ENCODE measurements at regions not wholly inside any gene's neighbourhood (a gene's known extent, or its start where the extent isn't known, plus 50 kb on each side); places are given as distances from the start of the nearest gene placed in this dataset.

DNA sequence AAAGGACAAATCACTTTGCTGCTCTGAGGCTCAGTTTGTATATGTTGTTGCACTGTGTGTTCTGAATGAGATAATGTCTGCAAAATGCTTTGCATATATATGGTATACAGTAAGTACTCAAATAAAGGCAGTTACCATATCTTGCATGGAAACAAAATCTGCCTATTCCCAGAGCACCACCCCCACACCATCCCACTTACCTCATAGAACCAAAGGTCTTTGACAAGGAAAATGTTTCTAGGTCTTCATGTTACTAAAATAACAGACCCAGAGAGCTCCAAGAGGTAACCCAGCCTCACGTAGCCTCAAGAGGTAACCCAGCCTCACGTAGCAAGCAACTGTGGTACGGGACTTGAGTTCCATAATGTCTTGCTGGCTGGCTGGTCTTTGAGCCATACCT, 71.6 kb upstream of the CMKLR1 start:
- no peak for TF ChIP-seq ZNF70 (CRISPR knock-in tag; IDR thresholded peaks at IDR 0.05)
- TF ChIP-seq, protein P1, sequence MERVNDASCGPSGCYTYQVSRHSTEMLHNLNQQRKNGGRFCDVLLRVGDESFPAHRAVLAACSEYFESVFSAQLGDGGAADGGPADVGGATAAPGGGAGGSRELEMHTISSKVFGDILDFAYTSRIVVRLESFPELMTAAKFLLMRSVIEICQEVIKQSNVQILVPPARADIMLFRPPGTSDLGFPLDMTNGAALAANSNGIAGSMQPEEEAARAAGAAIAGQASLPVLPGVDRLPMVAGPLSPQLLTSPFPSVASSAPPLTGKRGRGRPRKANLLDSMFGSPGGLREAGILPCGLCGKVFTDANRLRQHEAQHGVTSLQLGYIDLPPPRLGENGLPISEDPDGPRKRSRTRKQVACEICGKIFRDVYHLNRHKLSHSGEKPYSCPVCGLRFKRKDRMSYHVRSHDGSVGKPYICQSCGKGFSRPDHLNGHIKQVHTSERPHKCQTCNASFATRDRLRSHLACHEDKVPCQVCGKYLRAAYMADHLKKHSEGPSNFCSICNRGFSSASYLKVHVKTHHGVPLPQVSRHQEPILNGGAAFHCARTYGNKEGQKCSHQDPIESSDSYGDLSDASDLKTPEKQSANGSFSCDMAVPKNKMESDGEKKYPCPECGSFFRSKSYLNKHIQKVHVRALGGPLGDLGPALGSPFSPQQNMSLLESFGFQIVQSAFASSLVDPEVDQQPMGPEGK (CRISPR knock-in tag; IDR thresholded peaks at IDR 0.05; ENCODE audit: borderline replicate concordance), result no peak
- TF ChIP-seq RARB (CRISPR knock-in tag; IDR thresholded peaks at IDR 0.05), result no peak
- TF ChIP-seq TCF4 (CRISPR knock-in tag; IDR thresholded peaks at IDR 0.05; ENCODE audit: borderline replicate concordance), result no peak
- no peak for TF ChIP-seq ZFP30 (CRISPR knock-in tag; IDR thresholded peaks at IDR 0.05)
- no peak for TF ChIP-seq OSR1 (CRISPR knock-in tag; IDR thresholded peaks at IDR 0.05)
- TF ChIP-seq ARNTL (CRISPR knock-in tag; IDR thresholded peaks at IDR 0.05; ENCODE audit: borderline replicate concordance, low read depth), result no peak
- no peak for TF ChIP-seq ZNF565 (CRISPR knock-in tag; conservative IDR thresholded peaks at IDR 0.05; ENCODE audit: low read depth)

Measured in SK-N-SH treated with all-trans-retinoic acid at 6 μM for 48 hours (cell line).